GM21786 (cell line): ENCODE measurements at regions not wholly inside any gene's neighbourhood (a gene's known extent, or its start where the extent isn't known, plus 50 kb on each side); places are given as distances from the start of the nearest gene placed in this dataset.
A peak's percentile ranks its signal among the peaks of the same experiment; 100 is the strongest.

ENCODE experiments used
- ATAC-seq: cut with Tn5 transposase; IDR thresholded peaks from one replicate; pipeline ENCODE4 v1.9.1; 2021; ENCODE audit not compliant: unreplicated experiment

DNA sequence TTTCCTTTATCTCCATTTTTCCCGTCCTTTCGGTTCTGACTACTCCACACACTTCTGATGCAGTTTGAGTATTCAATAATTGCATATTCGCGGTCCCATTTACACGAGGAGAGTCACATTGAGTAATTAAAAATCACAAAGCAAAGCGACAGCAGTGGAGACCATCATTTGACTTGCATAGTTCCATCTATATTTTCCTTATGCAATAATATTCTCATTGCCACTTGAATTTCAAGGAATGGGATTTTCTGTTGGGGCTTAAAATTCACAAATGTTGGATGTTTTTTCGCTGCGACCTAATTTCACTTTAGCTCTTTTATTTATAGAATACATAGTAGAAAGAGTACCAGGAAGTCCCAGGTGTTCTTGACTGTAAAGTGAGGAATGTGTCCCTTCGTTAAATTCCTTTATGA is 186.8 kb downstream of the ZEB2 start:
- no peak for ATAC-seq

DNA sequence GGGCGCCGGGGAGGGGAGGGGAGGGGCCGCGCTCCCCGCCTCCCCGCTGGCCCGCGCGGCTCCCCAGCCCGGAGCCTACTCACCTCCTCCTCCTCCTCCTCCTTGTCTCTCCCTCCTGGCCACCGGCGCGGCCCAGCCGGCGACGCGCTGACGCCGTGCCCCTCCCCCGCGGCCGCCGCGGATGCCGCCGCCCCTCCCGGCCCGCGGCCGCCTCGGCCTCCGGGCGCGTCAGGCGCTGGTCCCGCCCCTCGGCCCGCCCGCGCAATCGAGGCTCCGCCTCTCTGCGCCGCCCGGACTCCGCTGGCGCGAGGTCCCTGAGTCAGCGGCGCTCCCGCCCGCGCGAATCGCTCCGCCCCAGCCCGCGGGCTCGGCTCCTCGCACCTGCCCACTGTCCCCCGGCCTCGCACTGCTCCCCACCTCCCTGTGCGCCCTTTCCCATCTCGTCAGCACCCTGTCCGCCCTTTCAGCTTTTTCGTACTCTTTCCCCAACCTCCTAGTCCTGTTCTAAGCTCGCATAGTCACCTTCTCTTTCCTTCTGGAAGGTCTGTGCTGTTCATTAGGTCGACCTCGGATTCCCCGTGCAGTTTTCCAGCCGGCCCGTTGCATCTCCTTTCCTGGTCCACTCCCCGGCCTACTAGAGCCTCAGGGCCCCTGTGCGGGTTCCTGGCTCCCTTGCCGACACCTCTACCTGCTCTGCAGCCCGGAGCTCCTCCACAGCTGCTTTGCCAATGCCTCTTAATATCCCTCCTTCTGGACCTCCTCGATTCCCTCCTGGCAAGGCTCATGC is 187.4 kb downstream of the ZEB2 start:
- ATAC-seq, result peak; percentile 87

DNA sequence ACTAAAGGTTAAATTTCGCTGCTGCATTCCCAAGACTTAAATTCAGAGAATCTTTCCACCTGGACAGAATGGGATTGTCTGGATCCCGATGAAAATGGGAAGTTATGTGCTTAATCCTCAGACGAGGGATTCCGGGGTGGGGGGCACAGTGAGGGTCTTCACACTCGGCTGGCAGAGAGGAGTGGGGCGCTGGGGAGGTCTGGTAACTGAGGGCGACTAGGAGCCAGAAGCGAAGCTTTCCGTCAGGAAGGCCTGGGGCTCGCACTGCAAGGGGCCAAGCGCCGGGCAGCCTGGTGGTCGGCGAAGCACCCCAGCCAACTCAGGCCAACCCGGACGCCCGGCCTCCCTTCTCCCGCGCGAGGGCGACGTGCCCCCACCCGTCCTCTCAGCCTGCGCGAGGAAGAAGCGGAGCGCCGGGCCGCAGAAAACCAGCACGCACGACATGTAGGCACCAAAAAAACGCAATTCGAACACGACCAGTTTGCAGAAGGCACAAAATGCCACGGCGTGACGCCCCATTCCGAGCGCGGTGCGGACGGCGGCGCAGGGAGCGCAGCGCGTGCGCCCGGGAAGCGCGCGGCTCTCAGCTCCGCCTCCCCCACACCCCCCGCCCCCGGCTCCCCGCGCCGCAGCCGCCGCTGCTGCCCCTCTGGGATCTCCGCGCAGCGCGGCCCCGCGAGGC is 188.1 kb downstream of the ZEB2 start:
- peak; percentile 68 for ATAC-seq

DNA sequence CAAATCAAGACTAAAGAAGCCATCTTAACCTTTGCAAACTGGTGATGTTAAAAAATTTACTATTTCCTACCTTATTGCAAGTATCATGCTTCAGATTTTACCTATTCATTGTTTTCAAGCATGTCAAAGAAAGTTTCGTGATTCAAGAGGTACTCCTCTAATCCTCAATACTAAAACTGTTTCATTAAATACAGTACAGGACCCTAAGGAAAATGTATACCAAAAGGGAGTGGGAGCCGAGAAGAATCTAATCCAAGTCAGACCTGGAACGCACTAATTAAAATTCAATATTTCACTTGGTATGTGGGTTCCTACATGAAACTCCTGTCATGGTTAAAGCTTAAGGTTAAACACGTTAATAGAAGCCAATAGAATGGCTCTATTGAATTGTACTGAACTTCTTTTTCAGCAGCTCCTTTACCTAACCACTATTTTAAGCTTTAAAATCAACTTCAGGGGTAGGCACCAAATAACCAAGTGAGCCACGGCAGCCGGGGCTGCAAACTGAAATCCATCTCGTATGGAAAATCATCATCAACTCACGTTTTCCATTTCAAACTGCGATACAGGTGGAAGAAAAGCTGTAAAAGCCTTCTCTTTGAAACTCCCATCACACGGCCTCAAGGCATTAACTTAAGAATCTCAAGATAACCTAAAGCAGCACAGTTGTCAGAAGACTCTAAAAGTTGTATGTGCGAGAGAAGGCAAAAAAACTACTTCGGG is 188.8 kb downstream of the ZEB2 start:
- no peak for ATAC-seq

DNA sequence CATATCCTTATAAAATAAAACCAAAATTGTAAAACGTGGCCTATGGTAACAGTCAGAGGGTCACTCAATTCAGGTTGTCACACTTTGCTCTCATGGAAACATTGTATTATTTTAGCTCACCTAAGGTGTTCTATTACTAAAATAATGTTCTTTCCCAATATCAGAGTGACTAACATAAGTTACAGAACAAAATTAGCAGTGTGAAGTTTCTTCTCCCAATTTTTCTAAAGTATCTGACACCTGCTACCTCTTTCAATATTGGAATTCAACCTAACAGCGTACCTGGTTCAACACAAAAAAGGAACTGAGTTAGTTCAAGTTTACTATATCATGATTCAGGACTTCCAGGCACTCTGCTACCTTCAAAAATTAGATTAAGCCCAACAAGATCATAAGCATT is 190.4 kb downstream of the ZEB2 start:
- no peak for ATAC-seq

DNA sequence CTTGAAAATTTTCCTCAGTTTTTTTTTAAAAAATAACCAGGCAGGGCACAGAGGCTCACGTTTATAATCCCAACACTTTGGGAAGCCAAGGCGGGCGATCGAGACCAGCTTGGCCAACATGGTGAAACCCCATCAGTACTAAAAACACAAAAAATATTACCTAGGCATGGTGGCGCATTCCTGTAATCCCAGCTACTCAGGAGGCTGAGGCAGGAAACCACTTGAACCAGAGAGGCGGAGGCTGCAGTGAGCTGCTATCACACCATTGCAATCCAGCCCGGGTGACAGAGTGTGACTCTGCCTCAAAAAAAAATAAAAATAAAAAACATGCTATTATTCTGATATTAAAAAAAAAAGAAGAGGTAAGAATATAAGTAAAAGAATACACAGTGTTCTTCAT is 191.0 kb downstream of the ZEB2 start:
- no peak for ATAC-seq

DNA sequence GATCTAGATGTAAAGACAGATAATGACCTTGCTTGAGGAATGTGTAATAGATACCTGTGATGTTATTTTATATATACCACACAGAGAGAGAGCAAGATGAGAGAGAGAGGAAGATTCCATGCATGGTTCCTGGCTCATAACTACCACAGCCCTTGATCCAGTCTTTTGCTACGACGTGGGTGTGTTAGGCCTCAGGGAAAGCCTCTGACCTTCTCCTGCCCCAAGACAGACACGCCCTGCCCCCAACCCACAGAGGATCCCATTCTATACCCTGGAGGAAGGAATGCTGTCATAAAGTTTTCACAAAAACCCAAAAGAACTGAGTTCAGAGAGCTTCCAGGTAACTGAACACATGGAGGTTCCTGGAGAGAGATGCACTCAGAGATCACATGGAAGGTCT is 193.1 kb downstream of the ZEB2 start:
- no peak for ATAC-seq

DNA sequence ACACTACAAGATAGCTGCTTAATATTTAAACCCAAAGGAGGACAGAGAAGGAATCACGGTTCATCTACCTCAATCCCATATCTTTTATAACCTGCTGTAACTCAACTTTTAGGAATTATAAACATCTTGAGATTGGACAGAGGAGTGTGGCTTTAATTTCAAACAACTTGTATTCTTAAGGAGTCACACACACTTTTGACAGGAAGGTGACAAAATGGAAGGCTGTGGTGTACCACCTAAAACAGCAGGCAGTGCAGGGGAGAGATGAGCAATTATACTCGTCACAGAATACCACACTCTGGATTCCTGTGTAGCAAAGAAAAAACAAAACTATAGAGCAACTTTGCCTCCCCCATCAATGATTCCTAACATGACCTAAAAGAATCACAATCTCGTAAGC is 194.8 kb downstream of the ZEB2 start:
- peak; percentile 72 for ATAC-seq

DNA sequence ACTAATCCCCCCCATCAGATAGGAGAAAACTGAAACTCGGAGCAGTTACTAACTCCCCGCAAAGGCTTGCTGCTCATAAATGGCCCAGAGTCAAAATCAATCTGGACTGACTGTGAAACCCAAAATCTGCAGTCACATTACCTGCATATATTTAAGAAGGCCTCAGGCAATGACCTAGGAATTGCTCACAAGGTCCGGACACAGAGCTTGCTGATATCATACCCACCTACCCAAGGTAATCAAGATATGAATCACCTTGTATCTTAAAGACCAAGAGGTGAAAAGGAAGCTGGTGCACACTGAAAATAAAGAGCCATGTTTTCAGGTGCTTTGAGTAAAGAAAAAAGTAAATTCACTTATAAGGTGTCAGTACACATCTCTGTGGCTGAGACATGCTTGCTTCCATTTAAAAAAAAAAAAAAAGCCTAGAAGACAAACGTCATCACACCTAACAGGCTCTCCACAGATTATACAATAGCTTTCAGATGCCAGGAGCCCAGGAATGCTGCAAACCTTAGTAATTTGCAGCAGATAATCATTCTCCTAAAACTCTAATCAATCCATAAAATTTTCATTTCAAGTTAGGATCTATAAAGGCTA is 195.4 kb downstream of the ZEB2 start:
- peak; percentile 34 for ATAC-seq

DNA sequence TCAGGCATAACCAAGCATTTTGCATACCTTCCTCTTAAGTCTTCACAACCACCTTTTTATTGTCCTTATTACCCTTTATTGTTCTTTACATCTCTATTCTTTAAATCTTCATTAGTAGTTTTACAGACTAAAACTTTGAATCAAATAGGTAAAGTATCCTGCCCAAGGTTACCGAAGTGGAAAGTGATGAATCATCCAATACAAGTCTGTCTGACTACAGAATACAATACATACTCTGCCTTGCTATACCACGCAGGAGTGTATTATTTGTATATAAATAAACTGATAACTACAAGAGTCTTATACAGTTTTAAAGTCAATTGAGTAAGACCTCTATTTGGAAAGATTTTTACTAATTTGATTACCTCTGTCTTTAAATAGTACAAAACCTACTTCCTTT is 196.0 kb downstream of the ZEB2 start:
- peak; percentile 49 for ATAC-seq

DNA sequence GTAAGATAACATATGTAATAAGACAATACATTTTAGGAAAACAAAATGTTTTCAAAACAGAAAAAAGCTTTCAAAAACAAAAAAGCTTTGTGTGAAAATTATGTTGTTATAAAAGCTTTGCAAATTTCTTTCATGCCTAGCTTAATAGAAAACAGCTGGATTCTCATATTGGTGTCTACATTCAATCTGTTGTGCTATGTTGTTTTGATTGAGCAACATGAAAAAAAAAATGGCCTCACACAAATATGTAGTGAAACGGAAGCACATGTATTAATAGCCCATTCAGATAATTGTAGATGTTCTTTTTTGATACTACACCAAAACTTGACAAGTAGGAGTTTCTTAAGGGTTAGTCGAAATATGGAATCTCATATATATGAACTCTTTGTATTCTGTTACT is 197.5 kb downstream of the ZEB2 start:
- no peak for ATAC-seq

DNA sequence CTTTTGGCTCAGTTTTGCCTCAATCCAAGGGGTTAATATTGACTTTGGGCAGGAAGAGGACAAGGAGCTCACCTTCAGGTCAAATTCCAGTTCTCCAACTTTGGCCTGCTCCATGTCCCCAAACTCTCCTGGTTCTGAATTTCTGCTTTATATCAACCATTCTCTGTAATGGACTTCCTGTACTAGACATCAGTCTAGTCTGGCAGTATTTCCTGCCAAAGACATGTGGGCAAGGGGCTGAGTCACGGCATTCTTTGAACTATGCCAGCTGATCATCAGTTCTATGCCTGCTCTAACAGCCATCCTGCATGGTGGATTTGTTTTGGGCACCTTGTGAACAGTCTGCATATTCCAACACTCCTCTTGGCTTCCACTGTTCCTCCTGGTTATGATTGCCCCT is 199.4 kb downstream of the ZEB2 start:
- ATAC-seq, result peak; percentile 38

DNA sequence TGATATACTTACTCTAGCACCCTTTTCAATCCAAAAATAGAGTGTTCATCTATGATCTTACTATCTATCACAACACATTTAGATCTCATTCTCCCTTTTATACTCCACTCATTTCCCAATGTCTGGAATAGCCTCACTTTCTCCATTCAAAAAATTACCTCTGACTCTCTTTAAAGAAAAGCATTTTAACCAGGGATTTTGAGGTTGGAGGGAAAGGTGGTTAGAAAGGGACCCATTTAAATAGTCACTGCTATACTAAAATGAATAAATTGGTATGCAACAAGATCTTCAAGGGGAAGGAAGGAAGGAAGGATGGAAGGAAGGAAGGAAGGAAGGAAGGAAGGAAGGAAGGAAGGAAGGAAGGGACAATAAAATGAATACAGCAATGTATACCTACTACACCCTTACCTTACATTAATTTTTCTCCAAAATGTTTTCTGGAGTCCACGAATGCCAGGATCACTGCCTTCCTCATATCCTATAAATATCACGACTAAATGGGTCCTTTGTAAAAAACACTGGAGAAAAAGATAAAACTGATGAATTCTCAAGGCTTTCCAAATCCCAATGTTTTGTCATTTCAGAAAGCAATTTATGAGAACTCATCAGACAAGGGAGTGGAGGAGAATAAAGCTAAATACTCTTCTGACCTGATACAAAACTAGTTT is 202.7 kb downstream of the ZEB2 start:
- no peak for ATAC-seq

DNA sequence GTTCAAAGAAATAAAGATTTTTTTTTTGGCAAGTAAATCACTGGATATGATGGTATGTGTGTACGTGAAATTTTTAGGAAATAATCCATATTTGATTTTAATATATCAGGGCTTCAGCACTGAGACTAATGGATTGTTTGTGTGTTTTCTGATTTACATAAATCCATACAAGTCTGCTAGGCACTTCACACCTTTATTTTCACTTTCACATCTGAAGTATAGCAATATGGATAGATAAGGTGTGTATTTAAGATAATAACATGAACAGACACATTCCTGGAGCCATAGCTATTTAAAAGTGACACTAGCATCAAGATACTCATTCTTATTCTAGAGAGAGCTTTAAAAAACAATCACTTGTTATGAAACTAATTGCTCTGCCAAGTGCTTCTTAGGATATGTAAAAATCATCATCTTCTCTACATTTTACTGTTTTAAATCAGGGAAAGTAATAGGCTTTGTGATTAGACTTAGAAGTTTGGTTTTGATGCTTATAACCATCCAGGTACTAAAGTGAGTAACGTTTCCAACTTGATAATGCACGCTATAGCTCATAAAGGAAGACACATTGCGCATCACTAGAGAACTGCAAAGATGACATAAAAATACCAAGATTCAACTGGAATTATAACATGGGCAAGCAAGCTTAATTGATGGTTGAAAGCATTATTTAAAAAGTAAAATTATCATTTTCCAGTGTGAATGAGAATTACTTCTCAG is 208.9 kb downstream of the ZEB2 start:
- ATAC-seq, result peak; percentile 55

DNA sequence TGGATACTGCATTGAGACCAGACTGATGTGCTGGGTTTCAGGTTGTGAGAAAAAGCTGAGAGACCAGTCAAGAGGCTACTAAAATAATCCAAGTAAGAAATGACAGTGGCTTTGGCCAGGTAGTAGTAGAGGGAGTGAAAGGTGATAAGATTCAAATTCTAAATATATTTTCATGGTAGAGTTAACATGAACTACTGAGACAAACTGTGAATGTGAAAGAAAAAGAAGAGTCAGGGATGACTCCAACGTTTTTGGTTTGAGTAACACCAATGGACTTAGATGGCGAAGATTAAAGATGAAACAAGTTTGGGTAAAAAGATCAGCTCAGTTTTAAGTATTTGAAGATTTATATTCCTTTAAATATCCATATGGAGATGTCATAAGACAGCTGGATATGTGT is 209.4 kb downstream of the ZEB2 start:
- no peak for ATAC-seq

DNA sequence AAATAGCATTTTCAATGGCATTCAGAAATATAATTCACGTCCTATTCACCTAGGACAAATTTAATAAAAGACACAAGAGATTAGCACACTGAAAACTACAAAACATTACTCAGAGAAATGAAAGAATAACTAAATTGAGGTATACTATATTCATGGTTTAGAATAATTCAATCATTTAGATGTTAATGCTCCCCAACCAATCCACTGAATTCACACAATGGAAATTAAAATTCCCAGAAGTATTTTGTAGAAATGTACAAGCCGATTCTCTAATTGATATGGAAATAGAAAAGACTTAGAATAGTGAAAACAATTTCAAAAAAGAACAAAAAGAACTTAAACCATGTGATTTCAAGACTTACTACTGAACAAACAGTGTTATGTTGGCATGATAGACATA is 212.2 kb downstream of the ZEB2 start:
- no peak for ATAC-seq

DNA sequence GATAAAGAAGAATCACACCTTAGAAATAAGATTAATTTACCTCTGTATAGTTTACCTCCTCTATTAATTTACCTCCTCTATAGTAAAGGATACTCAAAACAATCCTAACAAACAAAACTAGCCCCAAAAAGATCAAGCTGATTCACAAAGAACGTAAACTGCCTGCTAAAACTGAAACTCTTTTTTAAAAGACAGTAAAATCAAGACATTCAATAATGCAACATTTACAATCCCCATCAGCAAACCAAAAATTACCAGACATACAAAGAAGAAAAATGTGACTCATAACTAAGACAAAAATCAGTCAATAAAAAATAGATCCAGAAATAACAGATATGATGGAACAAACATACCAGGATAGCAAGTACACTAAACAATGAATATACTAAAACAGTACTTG is 215.7 kb downstream of the ZEB2 start:
- no peak for ATAC-seq

DNA sequence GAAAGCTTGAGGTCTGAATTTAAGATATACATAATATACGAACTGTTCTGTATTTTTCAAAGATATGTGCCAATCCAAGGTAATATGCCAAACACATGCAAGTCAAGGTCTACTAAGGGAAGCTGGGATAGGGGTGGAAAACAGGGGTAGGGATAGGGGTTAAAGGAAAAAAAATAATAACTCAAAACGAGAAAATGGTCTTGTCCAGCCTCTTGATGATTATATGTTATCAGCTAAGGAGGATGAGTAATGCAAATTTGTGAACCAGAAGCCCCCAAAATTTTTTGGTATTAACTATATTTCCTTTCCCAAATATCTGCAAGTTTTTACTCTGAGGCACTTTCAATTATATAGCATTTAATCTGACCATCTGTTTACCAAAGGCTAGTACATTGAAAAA is 219.3 kb downstream of the ZEB2 start:
- no peak for ATAC-seq

DNA sequence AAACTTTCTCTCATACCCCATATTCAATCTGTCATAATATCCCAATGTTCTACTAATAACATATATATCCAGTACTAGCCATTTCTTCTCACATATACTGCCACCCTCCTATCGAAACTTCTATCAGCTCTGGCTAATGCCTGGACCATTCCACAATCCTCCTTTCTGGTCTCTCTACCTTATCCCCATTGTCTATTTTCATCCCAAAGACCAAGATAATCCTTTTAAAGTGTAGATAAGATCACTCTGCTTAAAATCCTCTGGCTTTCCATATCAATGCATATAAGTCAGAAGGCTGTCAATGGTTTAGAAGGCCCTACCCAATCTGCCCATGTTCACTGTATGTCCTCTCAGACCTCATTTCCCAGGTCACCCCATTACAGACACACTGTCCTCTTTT is 229.6 kb downstream of the ZEB2 start:
- no peak for ATAC-seq

DNA sequence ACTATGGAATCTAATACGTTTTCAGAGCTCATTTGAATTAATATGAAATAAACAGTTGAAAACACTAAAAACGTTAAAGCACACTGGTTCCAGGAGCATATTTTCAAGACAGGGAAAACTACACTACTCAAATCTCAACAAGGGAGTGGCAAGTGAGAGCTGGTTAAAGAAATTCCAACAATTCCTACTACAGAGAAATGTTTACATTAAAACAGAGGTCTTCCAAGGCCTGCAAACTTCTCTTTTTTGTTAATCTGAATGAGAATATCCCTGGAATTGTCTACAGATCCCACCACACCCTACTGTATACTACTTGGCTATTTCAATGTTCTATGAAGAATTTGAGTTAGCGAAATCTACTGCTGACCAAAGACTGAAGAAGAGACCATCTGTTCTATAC is 231.5 kb downstream of the ZEB2 start:
- ATAC-seq, result no peak

DNA sequence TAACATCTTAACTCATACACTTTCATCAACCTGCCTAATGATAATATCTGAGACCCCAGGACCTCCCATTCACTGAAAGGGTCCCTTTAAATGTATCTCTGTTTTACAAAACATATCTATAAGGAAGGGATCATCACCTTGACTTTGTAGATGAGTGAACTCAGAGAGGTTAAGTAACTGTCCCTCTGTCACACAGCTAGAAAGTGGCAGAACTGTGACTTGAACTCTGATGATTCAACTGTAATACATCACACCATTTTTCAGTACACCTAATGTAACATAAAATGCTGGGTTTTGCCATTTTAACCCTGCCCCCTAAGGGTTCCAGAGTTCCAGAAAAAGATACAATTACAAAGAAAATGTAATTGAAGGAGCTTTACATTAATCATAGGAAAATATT is 234.6 kb downstream of the ZEB2 start:
- ATAC-seq, result no peak
